ENCODE measurements at regions not wholly inside any gene's neighbourhood (a gene's known extent, or its start where the extent isn't known, plus 50 kb on each side); places are given as distances from the start of the nearest gene placed in this dataset.

DNA sequence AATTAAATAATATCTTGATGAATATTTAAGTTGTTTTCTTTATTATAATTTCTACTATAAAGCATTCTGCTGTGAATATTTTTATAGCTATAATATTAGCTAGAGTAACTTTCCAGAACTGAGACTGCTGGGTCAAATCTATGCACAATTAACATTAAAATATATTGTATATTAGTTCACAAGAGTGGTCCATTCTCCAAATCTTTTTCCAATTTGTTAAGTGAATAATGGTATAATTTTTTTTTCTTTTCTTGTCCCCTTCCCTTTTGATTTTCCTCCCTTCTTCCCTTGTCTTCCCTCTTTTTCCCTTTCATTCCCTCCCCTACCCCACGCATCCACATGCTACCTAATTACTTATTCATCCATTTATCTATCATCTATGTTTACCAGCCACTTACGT is 977.5 kb downstream of the TUSC7 start:
- TF ChIP-seq POLR2A (IDR thresholded peaks at IDR 0.05; ENCODE audit: extremely low read depth, insufficient read length) (no peak), MYC (IDR thresholded peaks at IDR 0.05; ENCODE audit: low read depth, low read length) (no peak)
- TF ChIP-seq, protein P1, sequence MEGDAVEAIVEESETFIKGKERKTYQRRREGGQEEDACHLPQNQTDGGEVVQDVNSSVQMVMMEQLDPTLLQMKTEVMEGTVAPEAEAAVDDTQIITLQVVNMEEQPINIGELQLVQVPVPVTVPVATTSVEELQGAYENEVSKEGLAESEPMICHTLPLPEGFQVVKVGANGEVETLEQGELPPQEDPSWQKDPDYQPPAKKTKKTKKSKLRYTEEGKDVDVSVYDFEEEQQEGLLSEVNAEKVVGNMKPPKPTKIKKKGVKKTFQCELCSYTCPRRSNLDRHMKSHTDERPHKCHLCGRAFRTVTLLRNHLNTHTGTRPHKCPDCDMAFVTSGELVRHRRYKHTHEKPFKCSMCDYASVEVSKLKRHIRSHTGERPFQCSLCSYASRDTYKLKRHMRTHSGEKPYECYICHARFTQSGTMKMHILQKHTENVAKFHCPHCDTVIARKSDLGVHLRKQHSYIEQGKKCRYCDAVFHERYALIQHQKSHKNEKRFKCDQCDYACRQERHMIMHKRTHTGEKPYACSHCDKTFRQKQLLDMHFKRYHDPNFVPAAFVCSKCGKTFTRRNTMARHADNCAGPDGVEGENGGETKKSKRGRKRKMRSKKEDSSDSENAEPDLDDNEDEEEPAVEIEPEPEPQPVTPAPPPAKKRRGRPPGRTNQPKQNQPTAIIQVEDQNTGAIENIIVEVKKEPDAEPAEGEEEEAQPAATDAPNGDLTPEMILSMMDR (IDR thresholded peaks at IDR 0.05; ENCODE audit: low read depth, low read length): no peak
